Upper lobe of left lung (tissue), 6 donors: ENCODE measurements at regions not wholly inside any gene's neighbourhood (a gene's known extent, or its start where the extent isn't known, plus 50 kb on each side); places are given as distances from the start of the nearest gene placed in this dataset.

ENCODE experiments used
- ATAC-seq, 2 donors: fragments of 200-7000 bp; cut with Tn5 transposase; one replicate each; pipeline ENCODE4 v1.9.1; 2022; ENCODE audit warnings: mild to moderate bottlenecking in 2 of 2, moderate library complexity in 2 of 2; ENCODE audit not compliant: low FRiP score in 2 of 2
- DNase-seq, 2 donors: peaks; one replicate each; pipeline ENCODE4 v3.0.0-alpha.2; 2019 to 2020
- H3K27ac ChIP-seq, 4 donors: fragments of 200-600 bp; sonication (generic); one replicate each; pipeline ENCODE4 v1.5.1; 2016 to 2019
- H3K27me3 ChIP-seq, 4 donors: fragments of 200-600 bp; sonication (generic); one replicate each; pipeline ENCODE4 v1.5.1; 2017 to 2019
- H3K36me3 ChIP-seq, 4 donors: fragments of 200-600 bp; sonication (generic); one replicate each; pipeline ENCODE4 v1.5.1; 2016 to 2019
- H3K4me1 ChIP-seq, 4 donors: fragments of 200-600 bp; sonication (generic); one replicate each; pipeline ENCODE4 v1.5.1; 2018 to 2019
- H3K4me3 ChIP-seq, 4 donors: fragments of 200-600 bp; sonication (generic); one replicate each; pipeline ENCODE4 v1.5.1; 2017 to 2019; ENCODE audit warnings: mild to moderate bottlenecking in 2 of 4, moderate library complexity in 1 of 4
- H3K9me3 ChIP-seq, 4 donors: fragments of 200-600 bp; sonication (generic); one replicate each; pipeline ENCODE4 v1.5.1; 2018 to 2019
- CTCF ChIP-seq, 6 experiments: fragments of 450-650 bp in 4 of 6; fragments of 200-600 bp in 2 of 6; sonication (generic) in 2 of 6; IDR thresholded peaks; one replicate each; pipeline ENCODE4 v1.5.1; 2016 to 2019; ENCODE audit warnings: antibody characterized with exemption in 6 of 6
- EP300 ChIP-seq, 4 donors: sonication (generic); formaldehyde crosslinking; IDR thresholded peaks; one replicate each; pipeline ENCODE4 v1.5.1; 2017; ENCODE audit warnings: antibody characterized with exemption in 4 of 4, control low read depth in 2 of 4
- POLR2A ChIP-seq, 4 donors: fragments of 450-650 bp; IDR thresholded peaks; one replicate each; pipeline ENCODE4 v1.5.1; 2016 to 2017; ENCODE audit warnings: antibody characterized with exemption in 4 of 4, mild to moderate bottlenecking in 2 of 4
- POLR2AphosphoS5 ChIP-seq, 2 donors: sonication (generic); formaldehyde crosslinking; IDR thresholded peaks; one replicate each; pipeline ENCODE4 v1.5.1; 2017; ENCODE audit warnings: antibody characterized with exemption in 2 of 2
- WGBS, 2 donors: methylation state at CpG; one replicate each; pipeline ENCODE4 v1.1.5; 2017 to 2018; 5-methylcytosine and 5-hydroxymethylcytosine counted together
- donor health status: DM: no; HTN: no; CAD: no; lungs with moderate emphysema.
- donor health status: DM: no; HTN: yes; CAD: no; lungs with severe emphysema.

- H3K4me3 ChIP-seq: no peak overlapping the region
- WGBS, 2 donors: 48 to 54% methylated on average over 2 of the region's 2 CpGs
- no peak for DNase-seq
- TF ChIP-seq CTCF (IDR thresholded peaks at IDR 0.05) (no peak), EP300 (IDR thresholded peaks at IDR 0.05) (no peak), POLR2AphosphoS5 (IDR thresholded peaks at IDR 0.05) (no peak), POLR2A (IDR thresholded peaks at IDR 0.05) (no peak)
- H3K27me3 ChIP-seq: no peaks in the 10 kb centered on the region
- no peak for ATAC-seq
- H3K36me3 ChIP-seq: no peaks in the 10 kb centered on the region
- H3K9me3 ChIP-seq: no peaks in the 10 kb centered on the region
- H3K4me1 ChIP-seq: peaks cover 0 to 6% (median 2%) of the 10 kb centered on the region in 4 donors
- no peak overlapping the region for H3K27ac ChIP-seq
Observed at GRCh38 chr5:72628771-72629371, 121.7 kb upstream of the ZNF366 start.

GRCh38 chr5:72625332-72625731, 118.1 kb upstream of the ZNF366 start:
- Histone ChIP-seq H3K27me3 (no peaks in the 10 kb centered on the region), H3K36me3 (no peaks in the 10 kb centered on the region), H3K27ac (no peak overlapping the region), H3K4me3 (no peak overlapping the region), H3K9me3 (no peaks in the 10 kb centered on the region), H3K4me1 (peaks cover 0 to 6% (median 2%) of the 10 kb centered on the region in 4 donors)
- TF ChIP-seq EP300 (IDR thresholded peaks at IDR 0.05) (no peak), POLR2A (IDR thresholded peaks at IDR 0.05) (no peak), CTCF (IDR thresholded peaks at IDR 0.05) (no peak), POLR2AphosphoS5 (IDR thresholded peaks at IDR 0.05) (no peak)
- ATAC-seq: no peak
- DNase-seq: no peak

DNA sequence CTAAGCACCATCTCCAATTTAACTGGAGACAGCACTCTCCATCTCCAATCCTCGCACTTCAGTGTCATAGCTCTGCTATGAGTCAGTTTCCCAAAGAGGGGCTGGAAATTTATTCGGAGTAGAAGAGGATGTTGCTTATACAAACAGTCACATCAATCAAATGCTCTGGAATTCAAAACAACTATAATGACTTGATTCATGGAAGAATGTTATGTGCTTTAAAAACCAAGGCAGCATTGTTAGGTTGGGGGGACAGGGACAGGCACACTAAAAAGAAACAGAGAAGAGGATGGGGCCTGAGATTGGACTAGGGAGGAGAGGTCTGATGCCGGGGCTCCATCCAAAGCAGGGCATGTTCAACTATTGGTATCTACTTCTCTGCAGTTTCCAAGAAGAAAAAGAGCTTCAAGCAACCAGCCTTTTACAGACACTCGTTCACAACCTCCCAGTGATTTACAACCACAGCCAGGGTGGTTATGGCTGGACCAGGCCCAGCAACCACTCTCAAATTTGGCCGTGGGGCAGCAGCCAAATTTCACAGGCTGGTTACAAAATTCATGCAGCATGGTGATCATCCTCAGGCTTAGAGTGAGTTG, 117.5 kb upstream of the ZNF366 start:
- H3K4me1 ChIP-seq: peaks cover 0 to 6% (median 2%) of the 10 kb centered on the region in 4 donors
- no peaks in the 10 kb centered on the region for H3K9me3 ChIP-seq
- H3K36me3 ChIP-seq: no peaks in the 10 kb centered on the region
- H3K27me3 ChIP-seq: no peaks in the 10 kb centered on the region
- no peak overlapping the region for H3K4me3 ChIP-seq
- no peak for DNase-seq
- no peak for ATAC-seq
- H3K27ac ChIP-seq: no peak overlapping the region
- TF ChIP-seq POLR2A (IDR thresholded peaks at IDR 0.05) (no peak), POLR2AphosphoS5 (IDR thresholded peaks at IDR 0.05) (no peak), EP300 (IDR thresholded peaks at IDR 0.05) (no peak), CTCF (IDR thresholded peaks at IDR 0.05) (no peak)
- 29 to 35% methylated on average over 5 of the region's 5 CpGs for WGBS, 2 donors

- no peak overlapping the region for H3K27ac ChIP-seq
- no peak overlapping the region for H3K4me3 ChIP-seq
- H3K9me3 ChIP-seq: no peaks in the 10 kb centered on the region
- H3K4me1 ChIP-seq: peaks cover 0 to 6% (median 2%) of the 10 kb centered on the region in 4 donors
- DNase-seq (no peak), ATAC-seq (no peak)
- TF ChIP-seq POLR2AphosphoS5 (IDR thresholded peaks at IDR 0.05) (no peak), POLR2A (IDR thresholded peaks at IDR 0.05) (no peak), CTCF (IDR thresholded peaks at IDR 0.05) (no peak), EP300 (IDR thresholded peaks at IDR 0.05) (no peak)
- WGBS, 2 donors: 84 to 92% methylated on average over 2 of the region's 2 CpGs
- H3K27me3 ChIP-seq: no peaks in the 10 kb centered on the region
- H3K36me3 ChIP-seq: no peaks in the 10 kb centered on the region
Observed at GRCh38 chr5:72623936-72624335, 116.7 kb upstream of the ZNF366 start.

DNA sequence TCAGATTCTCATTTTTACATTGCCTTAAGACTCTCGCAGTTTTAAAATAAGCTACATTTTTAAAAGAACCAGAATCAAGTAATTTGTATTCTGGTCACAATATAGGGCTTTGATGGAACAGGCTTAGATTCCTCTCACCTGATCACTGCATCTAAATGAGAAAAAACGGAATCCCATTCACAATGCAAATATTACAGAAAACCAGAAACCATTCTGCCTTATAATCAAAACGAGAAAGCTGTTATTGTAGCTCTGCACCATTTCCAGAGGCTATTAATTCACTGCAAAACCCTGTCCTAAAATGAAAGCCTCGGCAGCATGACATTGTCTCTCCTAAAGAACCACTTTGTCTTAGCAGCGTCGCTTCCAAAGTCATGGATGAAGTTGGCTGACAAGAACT, 116.1 kb upstream of the ZNF366 start:
- Histone ChIP-seq H3K36me3 (no peaks in the 10 kb centered on the region), H3K9me3 (no peaks in the 10 kb centered on the region), H3K27me3 (no peaks in the 10 kb centered on the region), H3K4me1 (peaks cover 0 to 6% (median 2%) of the 10 kb centered on the region in 4 donors), H3K27ac (no peak overlapping the region), H3K4me3 (no peak overlapping the region)
- no peak for TF ChIP-seq EP300 (IDR thresholded peaks at IDR 0.05)
- TF ChIP-seq CTCF (IDR thresholded peaks at IDR 0.05): no peak
- TF ChIP-seq POLR2AphosphoS5 (IDR thresholded peaks at IDR 0.05): no peak
- no peak for TF ChIP-seq POLR2A (IDR thresholded peaks at IDR 0.05)
- DNase-seq (no peak), ATAC-seq (no peak)
- WGBS, 2 donors: 82 to 83% methylated on average over 6 of the region's 6 CpGs
